Adrenal gland (tissue), 9 donors: ENCODE measurements at regions not wholly inside any gene's neighbourhood (a gene's known extent, or its start where the extent isn't known, plus 50 kb on each side); places are given as distances from the start of the nearest gene placed in this dataset.

ENCODE experiments used
- DNase-seq, 7 donors: peaks; one replicate each; pipeline ENCODE4 v3.0.0-alpha.2; 2019 to 2020
- H3K27ac ChIP-seq, 5 donors: fragments of 200-600 bp; sonication (generic) in 4 of 5; 1 replicate in 3 of 5; 2 replicates in 2 of 5; pipeline versions ENCODE4 v1.5.1 to v1.8.0; 2016 to 2020; ENCODE audit warnings: mild to moderate bottlenecking in 1 of 5
- H3K27me3 ChIP-seq: fragments of 200-600 bp; 2 replicates; pipeline ENCODE4 v1.8.0; 2021
- H3K36me3 ChIP-seq, 2 donors: fragments of 200-600 bp; replicated peaks in 1 of 2; 1 replicate in 1 of 2; 2 replicates in 1 of 2; pipeline versions ENCODE4 v1.5.1 to v1.8.0; 2018 to 2022
- H3K4me1 ChIP-seq, 2 donors: fragments of 200-600 bp; replicated peaks in 1 of 2; 1 replicate in 1 of 2; 2 replicates in 1 of 2; pipeline versions ENCODE4 v1.5.1 to v1.8.0; 2018 to 2021
- H3K4me3 ChIP-seq, 4 donors: fragments of 200-600 bp; sonication (generic) in 3 of 4; one replicate each; pipeline ENCODE4 v1.5.1; 2016 to 2018
- H3K9me3 ChIP-seq, 3 donors: fragments of 200-600 bp; sonication (generic) in 1 of 3; replicated peaks in 1 of 3; 1 replicate in 2 of 3; 2 replicates in 1 of 3; pipeline versions ENCODE4 v1.5.1 to v1.8.0; 2016 to 2021
- POLR2A ChIP-seq, 2 donors: fragments of 450-650 bp; IDR thresholded peaks; one replicate each; pipeline ENCODE4 v1.6.1; 2017; ENCODE audit warnings: antibody characterized with exemption in 2 of 2, mild to moderate bottlenecking in 2 of 2, moderate library complexity in 1 of 2
- WGBS, 4 donors: extraction: QIAGEN DNeasy Blood & Tissue Kit in 2 of 4; methylation state at CpG; one replicate each; pipeline versions ENCODE4 v1.1.5 to v1.1.7; 2013 to 2017; 5-methylcytosine and 5-hydroxymethylcytosine counted together
- intact Hi-C, 2 donors: fragments of 100-400 bp; cut with DNase I; formaldehyde crosslinking; loops; one replicate each; pipeline versions ENCODE4 v1.14.1 to v1.15.0; 2022 to 2023
- TF ChIP-seq, protein P1 (sequence below), 6 experiments: fragments of 450-650 bp in 4 of 6; fragments of 200-600 bp in 2 of 6; sonication (generic) in 1 of 6; IDR thresholded peaks; 1 replicate in 5 of 6; 2 replicates in 1 of 6; pipeline versions ENCODE4 v1.5.1 to v1.8.0; 2016 to 2021; ENCODE audit warnings: antibody characterized with exemption in 6 of 6, mild to moderate bottlenecking in 2 of 6, moderate library complexity in 1 of 6
- donor health status: healthy with polysubstance abuse.
- donor health status: Bipolar disorder and iron deficiency.
- donor health status: DM: yes; HTN: yes; CAD: no.
- donor health status: DM: no; HTN: no; CAD: no.
- donor health status: DM: no; HTN: no; CAD: no.

DNA sequence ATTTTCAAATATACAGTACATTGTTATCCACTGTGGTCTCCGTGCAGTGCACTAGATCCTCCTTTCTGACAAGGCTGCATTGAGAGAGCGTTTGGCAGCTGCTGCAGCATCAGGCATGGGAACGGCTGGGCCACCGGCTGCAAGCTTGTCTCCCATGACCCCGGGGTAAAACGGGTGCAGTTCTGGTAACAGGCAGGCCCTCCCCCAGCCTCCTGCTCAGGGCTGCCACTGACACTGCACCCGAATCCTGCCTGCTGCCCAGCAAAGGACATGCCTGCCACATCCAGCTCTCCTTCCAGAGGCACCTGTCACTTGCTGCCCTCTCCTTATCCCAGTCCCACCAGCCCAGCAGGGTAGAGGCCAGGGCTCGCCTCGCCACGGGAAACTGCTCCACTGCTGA is 124.5 kb upstream of the TMEM45B start:
- Histone ChIP-seq H3K4me3 (no peak overlapping the region), H3K9me3 (no peaks in the 10 kb centered on the region), H3K27ac (no peak overlapping the region), H3K4me1 (peaks cover 0 to 5% of the 10 kb centered on the region in 2 donors), H3K27me3 (no peaks in the 10 kb centered on the region), H3K36me3 (no peaks in the 10 kb centered on the region)
- TF ChIP-seq POLR2A (IDR thresholded peaks at IDR 0.05) = no peak
- TF ChIP-seq, protein P1, sequence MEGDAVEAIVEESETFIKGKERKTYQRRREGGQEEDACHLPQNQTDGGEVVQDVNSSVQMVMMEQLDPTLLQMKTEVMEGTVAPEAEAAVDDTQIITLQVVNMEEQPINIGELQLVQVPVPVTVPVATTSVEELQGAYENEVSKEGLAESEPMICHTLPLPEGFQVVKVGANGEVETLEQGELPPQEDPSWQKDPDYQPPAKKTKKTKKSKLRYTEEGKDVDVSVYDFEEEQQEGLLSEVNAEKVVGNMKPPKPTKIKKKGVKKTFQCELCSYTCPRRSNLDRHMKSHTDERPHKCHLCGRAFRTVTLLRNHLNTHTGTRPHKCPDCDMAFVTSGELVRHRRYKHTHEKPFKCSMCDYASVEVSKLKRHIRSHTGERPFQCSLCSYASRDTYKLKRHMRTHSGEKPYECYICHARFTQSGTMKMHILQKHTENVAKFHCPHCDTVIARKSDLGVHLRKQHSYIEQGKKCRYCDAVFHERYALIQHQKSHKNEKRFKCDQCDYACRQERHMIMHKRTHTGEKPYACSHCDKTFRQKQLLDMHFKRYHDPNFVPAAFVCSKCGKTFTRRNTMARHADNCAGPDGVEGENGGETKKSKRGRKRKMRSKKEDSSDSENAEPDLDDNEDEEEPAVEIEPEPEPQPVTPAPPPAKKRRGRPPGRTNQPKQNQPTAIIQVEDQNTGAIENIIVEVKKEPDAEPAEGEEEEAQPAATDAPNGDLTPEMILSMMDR (IDR thresholded peaks at IDR 0.05) = no peak
- DNase-seq = no peak
- intact Hi-C loops = no loop called here
- 73 to 81% (median 76%) methylated on average over 5 to 10 of the region's 10 CpGs for WGBS, 4 donors

DNA sequence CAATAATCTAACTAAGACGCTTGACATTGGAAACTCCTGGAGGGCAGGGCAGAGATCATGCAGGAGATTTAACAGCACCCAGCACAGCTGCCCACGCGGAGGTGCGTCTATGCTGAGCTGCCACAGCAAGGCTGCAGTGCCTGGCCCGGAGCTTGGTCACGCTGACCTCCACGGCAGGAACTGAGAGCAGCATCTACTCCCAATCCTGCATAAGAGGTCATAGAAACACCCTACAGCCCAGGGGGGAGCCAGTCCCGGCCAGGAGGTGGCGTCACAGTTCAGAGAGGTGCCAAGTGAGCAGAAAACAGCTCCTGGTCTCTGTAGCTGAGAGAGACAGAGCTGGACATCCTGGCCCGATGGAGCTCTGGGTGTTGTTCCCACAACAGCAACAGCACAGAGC is 121.1 kb upstream of the TMEM45B start:
- Histone ChIP-seq H3K27me3 (no peaks in the 10 kb centered on the region), H3K27ac (no peak overlapping the region), H3K4me3 (no peak overlapping the region), H3K9me3 (no peaks in the 10 kb centered on the region), H3K36me3 (no peaks in the 10 kb centered on the region), H3K4me1 (peaks cover 0 to 5% of the 10 kb centered on the region in 2 donors)
- DNase-seq = no peak
- 62 to 84% (median 76%) methylated on average over 6 to 10 of the region's 10 CpGs for WGBS, 4 donors
- intact Hi-C loops = no loop called here
- no peak for TF ChIP-seq POLR2A (IDR thresholded peaks at IDR 0.05)
- TF ChIP-seq, protein P1 (IDR thresholded peaks at IDR 0.05) = no peak

- no peak for TF ChIP-seq POLR2A (IDR thresholded peaks at IDR 0.05)
- TF ChIP-seq, protein P1 (IDR thresholded peaks at IDR 0.05) = no peak
- Histone ChIP-seq H3K36me3 (no peaks in the 10 kb centered on the region), H3K4me1 (peaks cover 0 to 5% of the 10 kb centered on the region in 2 donors), H3K27ac (no peak overlapping the region), H3K4me3 (no peak overlapping the region), H3K9me3 (no peaks in the 10 kb centered on the region), H3K27me3 (no peaks in the 10 kb centered on the region)
- DNase-seq = no peak
- WGBS, 4 donors = 72 to 80% (median 75%) methylated on average over 4 to 10 of the region's 10 CpGs
- intact Hi-C loops = no loop called here
Observed at GRCh38 chr11:129694966-129695365, 120.7 kb upstream of the TMEM45B start.

GRCh38 chr11:129695571-129696308 is 119.9 kb upstream of the TMEM45B start:
- intact Hi-C loops = no loop called here
- H3K9me3 ChIP-seq = no peaks in the 10 kb centered on the region
- DNase-seq = peak; percentile 38 to 72 (median 56)
- no peaks in the 10 kb centered on the region for H3K36me3 ChIP-seq
- no peaks in the 10 kb centered on the region for H3K27me3 ChIP-seq
- H3K4me3 ChIP-seq = peak overlapping the region in 1 of 4 donors; percentile 13
- TF ChIP-seq, protein P1 (IDR thresholded peaks at IDR 0.05) = peak; percentile 40 to 67 (median 54)
- no peak for TF ChIP-seq POLR2A (IDR thresholded peaks at IDR 0.05)
- 1 to 6% (median 4%) methylated on average over 14 to 25 of the region's 25 CpGs for WGBS, 4 donors
- H3K27ac ChIP-seq = no peak overlapping the region
- peaks cover 0 to 5% of the 10 kb centered on the region in 2 donors for H3K4me1 ChIP-seq
